ENCODE measurements at regions not wholly inside any gene's neighbourhood (a gene's known extent, or its start where the extent isn't known, plus 50 kb on each side); places are given as distances from the start of the nearest gene placed in this dataset.

DNA sequence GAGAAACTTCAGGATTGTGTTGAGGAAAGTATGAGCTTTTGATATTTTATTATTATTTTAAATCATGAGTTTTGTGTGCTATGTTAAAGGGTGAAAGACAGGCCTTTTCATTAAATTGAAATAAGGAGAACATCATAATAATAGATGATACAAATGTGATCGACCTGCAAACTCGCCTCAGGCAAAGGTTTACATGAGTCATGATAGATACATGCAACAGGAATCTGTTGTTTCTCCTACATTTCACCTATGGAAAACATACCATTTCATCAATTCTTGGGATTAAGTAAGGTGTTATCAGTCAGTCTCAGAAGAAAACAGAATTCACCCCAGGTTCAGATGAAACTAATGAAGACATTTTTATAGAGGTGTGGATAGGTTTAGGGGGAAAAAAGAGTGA is 1992.5 kb upstream of the PIK3C3 start:
- TF ChIP-seq, protein P1, sequence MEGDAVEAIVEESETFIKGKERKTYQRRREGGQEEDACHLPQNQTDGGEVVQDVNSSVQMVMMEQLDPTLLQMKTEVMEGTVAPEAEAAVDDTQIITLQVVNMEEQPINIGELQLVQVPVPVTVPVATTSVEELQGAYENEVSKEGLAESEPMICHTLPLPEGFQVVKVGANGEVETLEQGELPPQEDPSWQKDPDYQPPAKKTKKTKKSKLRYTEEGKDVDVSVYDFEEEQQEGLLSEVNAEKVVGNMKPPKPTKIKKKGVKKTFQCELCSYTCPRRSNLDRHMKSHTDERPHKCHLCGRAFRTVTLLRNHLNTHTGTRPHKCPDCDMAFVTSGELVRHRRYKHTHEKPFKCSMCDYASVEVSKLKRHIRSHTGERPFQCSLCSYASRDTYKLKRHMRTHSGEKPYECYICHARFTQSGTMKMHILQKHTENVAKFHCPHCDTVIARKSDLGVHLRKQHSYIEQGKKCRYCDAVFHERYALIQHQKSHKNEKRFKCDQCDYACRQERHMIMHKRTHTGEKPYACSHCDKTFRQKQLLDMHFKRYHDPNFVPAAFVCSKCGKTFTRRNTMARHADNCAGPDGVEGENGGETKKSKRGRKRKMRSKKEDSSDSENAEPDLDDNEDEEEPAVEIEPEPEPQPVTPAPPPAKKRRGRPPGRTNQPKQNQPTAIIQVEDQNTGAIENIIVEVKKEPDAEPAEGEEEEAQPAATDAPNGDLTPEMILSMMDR (conservative IDR thresholded peaks at IDR 0.05; ENCODE audit: low read length) = no peak
- TF ChIP-seq EZH2phosphoT487 (IDR thresholded peaks at IDR 0.05; ENCODE audit: borderline replicate concordance, low read depth, low read length) = no peak
